Activated CD4-positive, alpha-beta T cell treated with anti-CD3 and anti-CD28 coated beads for 4 hours (primary cell): ENCODE measurements at regions not wholly inside any gene's neighbourhood (a gene's known extent, or its start where the extent isn't known, plus 50 kb on each side); places are given as distances from the start of the nearest gene placed in this dataset.

Experiments used
- DNase-seq, 2 donors: peaks; one replicate each; pipeline ENCODE4 v3.0.0-alpha.2; 2020

GRCh38 chr10:111131168-111131799 is 54.5 kb downstream of the ADRA2A start:
- no peak for DNase-seq

GRCh38 chr10:111137007-111137406 is 60.2 kb downstream of the ADRA2A start:
- DNase-seq: no peak

GRCh38 chr10:111137587-111137986 is 60.8 kb downstream of the ADRA2A start:
- no peak for DNase-seq

GRCh38 chr10:111138544-111138943 is 61.7 kb downstream of the ADRA2A start:
- DNase-seq: no peak

GRCh38 chr10:111139567-111139966 is 62.7 kb downstream of the ADRA2A start:
- no peak for DNase-seq

GRCh38 chr10:111142092-111142768 is 65.4 kb downstream of the ADRA2A start:
- DNase-seq: no peak

GRCh38 chr10:111146025-111146640 is 69.3 kb downstream of the ADRA2A start:
- no peak for DNase-seq

GRCh38 chr10:111148025-111148424 is 71.2 kb downstream of the ADRA2A start:
- no peak for DNase-seq

- no peak for DNase-seq
Observed at GRCh38 chr10:111148440-111148839, 71.6 kb downstream of the ADRA2A start.

- DNase-seq: no peak
Observed at GRCh38 chr10:111150691-111151090, 73.9 kb downstream of the ADRA2A start.

- DNase-seq: no peak
Observed at GRCh38 chr10:111151595-111152307, 74.9 kb downstream of the ADRA2A start.

- DNase-seq: no peak
Observed at GRCh38 chr10:111156754-111157153, 79.9 kb downstream of the ADRA2A start.

GRCh38 chr10:111158595-111158994 is 81.8 kb downstream of the ADRA2A start:
- no peak for DNase-seq

- DNase-seq: no peak
Observed at GRCh38 chr10:111161109-111161874, 84.5 kb downstream of the ADRA2A start.

- DNase-seq: no peak
Observed at GRCh38 chr10:111171183-111171582, 94.4 kb downstream of the ADRA2A start.

GRCh38 chr10:111175787-111176186 is 99.0 kb downstream of the ADRA2A start:
- DNase-seq: no peak

- DNase-seq: no peak
Observed at GRCh38 chr10:111177379-111177778, 100.5 kb downstream of the ADRA2A start.

- no peak for DNase-seq
Observed at GRCh38 chr10:111179514-111179913, 102.7 kb downstream of the ADRA2A start.

- DNase-seq: no peak
Observed at GRCh38 chr10:111186358-111186757, 109.5 kb downstream of the ADRA2A start.

GRCh38 chr10:111187096-111187495 is 110.3 kb downstream of the ADRA2A start:
- DNase-seq: no peak

GRCh38 chr10:111199587-111199986 is 122.8 kb downstream of the ADRA2A start:
- DNase-seq: no peak

- DNase-seq: no peak
Observed at GRCh38 chr10:111200505-111201186, 123.8 kb downstream of the ADRA2A start.
